ENCODE measurements at regions not wholly inside any gene's neighbourhood (a gene's known extent, or its start where the extent isn't known, plus 50 kb on each side); places are given as distances from the start of the nearest gene placed in this dataset.

- TF ChIP-seq CTCF (IDR thresholded peaks at IDR 0.05) (no peak), EZH2 (IDR thresholded peaks at IDR 0.05) (no peak), EZH2phosphoT487 (IDR thresholded peaks at IDR 0.05) (no peak)
Measured at GRCh38 chr3:40873934-40874699, 325.2 kb upstream of the CTNNB1 start.

Data from neural progenitor cell (in vitro differentiated cells).